ENCODE measurements at regions not wholly inside any gene's neighbourhood (a gene's known extent, or its start where the extent isn't known, plus 50 kb on each side); places are given as distances from the start of the nearest gene placed in this dataset.

DNA sequence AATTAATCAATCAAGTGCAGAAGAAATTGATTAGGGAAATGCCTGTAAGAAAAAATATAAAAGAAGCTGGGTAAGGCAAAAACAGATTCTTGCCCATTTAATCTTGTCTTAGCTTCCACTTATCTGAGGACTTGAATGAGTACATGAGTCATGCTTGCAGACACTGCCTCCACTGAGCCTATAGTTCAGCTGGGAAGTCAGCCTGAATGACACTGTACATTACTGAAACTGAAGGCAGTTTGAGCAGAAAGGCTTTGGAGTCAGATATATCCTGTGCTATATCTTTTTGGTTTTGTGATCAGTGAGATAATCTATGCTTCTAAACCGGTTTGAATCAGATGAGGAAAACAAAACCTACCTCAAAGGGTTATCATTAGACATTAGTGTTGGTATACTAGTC is 61.3 kb downstream of the NUDT11 start:
- TF ChIP-seq, protein P1, sequence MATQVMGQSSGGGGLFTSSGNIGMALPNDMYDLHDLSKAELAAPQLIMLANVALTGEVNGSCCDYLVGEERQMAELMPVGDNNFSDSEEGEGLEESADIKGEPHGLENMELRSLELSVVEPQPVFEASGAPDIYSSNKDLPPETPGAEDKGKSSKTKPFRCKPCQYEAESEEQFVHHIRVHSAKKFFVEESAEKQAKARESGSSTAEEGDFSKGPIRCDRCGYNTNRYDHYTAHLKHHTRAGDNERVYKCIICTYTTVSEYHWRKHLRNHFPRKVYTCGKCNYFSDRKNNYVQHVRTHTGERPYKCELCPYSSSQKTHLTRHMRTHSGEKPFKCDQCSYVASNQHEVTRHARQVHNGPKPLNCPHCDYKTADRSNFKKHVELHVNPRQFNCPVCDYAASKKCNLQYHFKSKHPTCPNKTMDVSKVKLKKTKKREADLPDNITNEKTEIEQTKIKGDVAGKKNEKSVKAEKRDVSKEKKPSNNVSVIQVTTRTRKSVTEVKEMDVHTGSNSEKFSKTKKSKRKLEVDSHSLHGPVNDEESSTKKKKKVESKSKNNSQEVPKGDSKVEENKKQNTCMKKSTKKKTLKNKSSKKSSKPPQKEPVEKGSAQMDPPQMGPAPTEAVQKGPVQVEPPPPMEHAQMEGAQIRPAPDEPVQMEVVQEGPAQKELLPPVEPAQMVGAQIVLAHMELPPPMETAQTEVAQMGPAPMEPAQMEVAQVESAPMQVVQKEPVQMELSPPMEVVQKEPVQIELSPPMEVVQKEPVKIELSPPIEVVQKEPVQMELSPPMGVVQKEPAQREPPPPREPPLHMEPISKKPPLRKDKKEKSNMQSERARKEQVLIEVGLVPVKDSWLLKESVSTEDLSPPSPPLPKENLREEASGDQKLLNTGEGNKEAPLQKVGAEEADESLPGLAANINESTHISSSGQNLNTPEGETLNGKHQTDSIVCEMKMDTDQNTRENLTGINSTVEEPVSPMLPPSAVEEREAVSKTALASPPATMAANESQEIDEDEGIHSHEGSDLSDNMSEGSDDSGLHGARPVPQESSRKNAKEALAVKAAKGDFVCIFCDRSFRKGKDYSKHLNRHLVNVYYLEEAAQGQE (IDR thresholded peaks at IDR 0.05; ENCODE audit: insufficient replicate concordance, low read depth) = no peak
- TF ChIP-seq, protein P2, sequence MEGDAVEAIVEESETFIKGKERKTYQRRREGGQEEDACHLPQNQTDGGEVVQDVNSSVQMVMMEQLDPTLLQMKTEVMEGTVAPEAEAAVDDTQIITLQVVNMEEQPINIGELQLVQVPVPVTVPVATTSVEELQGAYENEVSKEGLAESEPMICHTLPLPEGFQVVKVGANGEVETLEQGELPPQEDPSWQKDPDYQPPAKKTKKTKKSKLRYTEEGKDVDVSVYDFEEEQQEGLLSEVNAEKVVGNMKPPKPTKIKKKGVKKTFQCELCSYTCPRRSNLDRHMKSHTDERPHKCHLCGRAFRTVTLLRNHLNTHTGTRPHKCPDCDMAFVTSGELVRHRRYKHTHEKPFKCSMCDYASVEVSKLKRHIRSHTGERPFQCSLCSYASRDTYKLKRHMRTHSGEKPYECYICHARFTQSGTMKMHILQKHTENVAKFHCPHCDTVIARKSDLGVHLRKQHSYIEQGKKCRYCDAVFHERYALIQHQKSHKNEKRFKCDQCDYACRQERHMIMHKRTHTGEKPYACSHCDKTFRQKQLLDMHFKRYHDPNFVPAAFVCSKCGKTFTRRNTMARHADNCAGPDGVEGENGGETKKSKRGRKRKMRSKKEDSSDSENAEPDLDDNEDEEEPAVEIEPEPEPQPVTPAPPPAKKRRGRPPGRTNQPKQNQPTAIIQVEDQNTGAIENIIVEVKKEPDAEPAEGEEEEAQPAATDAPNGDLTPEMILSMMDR (IDR thresholded peaks at IDR 0.05; ENCODE audit: insufficient read depth, low read length) = no peak
